DOHH2 (cell line): ENCODE measurements at regions not wholly inside any gene's neighbourhood (a gene's known extent, or its start where the extent isn't known, plus 50 kb on each side); places are given as distances from the start of the nearest gene placed in this dataset.

Experiments used
- H3F3A ChIP-seq: fragments of 200-600 bp; sonication (generic), shearing (Covaris generic); 2 replicates; pipeline ENCODE4 v1.6.0; 2016; ENCODE audit warnings: antibody characterized with exemption, mild to moderate bottlenecking; ENCODE audit not compliant: control insufficient read depth, insufficient read depth
- H3K27ac ChIP-seq: fragments of 200-600 bp; sonication (generic); 2 replicates; pipeline ENCODE4 v1.5.1; 2014; ENCODE audit warnings: low read depth, mild to moderate bottlenecking, low read length, moderate library complexity
- H3K27me3 ChIP-seq: fragments of 200-600 bp; sonication (generic); 2 replicates; pipeline ENCODE4 v1.6.1; 2014; ENCODE audit warnings: mild to moderate bottlenecking, low read length, mixed read lengths; ENCODE audit not compliant: control insufficient read depth
- H3K36me3 ChIP-seq: fragments of 200-600 bp; sonication (generic); 2 replicates; pipeline ENCODE4 v1.6.1; 2014; ENCODE audit warnings: mild to moderate bottlenecking, low read length, moderate library complexity, mixed read lengths; ENCODE audit not compliant: control insufficient read depth
- H3K4me1 ChIP-seq: fragments of 200-600 bp; sonication (generic); 2 replicates; pipeline ENCODE4 v1.6.1; 2014; ENCODE audit warnings: mild to moderate bottlenecking, low read length, mixed read lengths; ENCODE audit not compliant: control insufficient read depth
- H3K4me2 ChIP-seq: fragments of 200-600 bp; sonication (generic); 2 replicates; pipeline ENCODE4 v1.6.0; 2014; ENCODE audit warnings: mild to moderate bottlenecking, low read length, moderate library complexity
- H3K4me3 ChIP-seq: fragments of 200-600 bp; sonication (generic); 2 replicates; pipeline ENCODE4 v1.5.1; 2014; ENCODE audit warnings: mild to moderate bottlenecking, low read length, mixed read lengths
- H3K79me2 ChIP-seq: fragments of 200-600 bp; sonication (generic); 2 replicates; pipeline ENCODE4 v1.6.1; 2014; ENCODE audit warnings: mild to moderate bottlenecking, low read length, mixed read lengths; ENCODE audit not compliant: control insufficient read depth
- H3K9me2 ChIP-seq: fragments of 200-600 bp; sonication (generic); replicated peaks from 2 replicates; pipeline ENCODE4 v1.6.1; 2014; ENCODE audit warnings: mild to moderate bottlenecking, low read length, mixed read lengths; ENCODE audit not compliant: control insufficient read depth
- H3K9me3 ChIP-seq: fragments of 200-600 bp; sonication (generic); 2 replicates; pipeline ENCODE4 v1.6.1; 2014; ENCODE audit warnings: antibody characterized with exemption, low read length, mixed read lengths; ENCODE audit not compliant: control insufficient read depth, insufficient read depth
- H4K20me1 ChIP-seq: fragments of 200-600 bp; sonication (generic); 2 replicates; pipeline ENCODE4 v1.6.0; 2014; ENCODE audit warnings: low read depth, mild to moderate bottlenecking, antibody characterized with exemption, low read length, moderate library complexity; ENCODE audit not compliant: control insufficient read depth, insufficient read depth
- EZH2phosphoT487 ChIP-seq: fragments of 200-600 bp; sonication (generic); IDR thresholded peaks from 2 replicates; pipeline ENCODE4 v1.6.1; 2017; ENCODE audit warnings: borderline replicate concordance, mild to moderate bottlenecking, antibody characterized with exemption, low read length, moderate library complexity, mixed read lengths
- TF ChIP-seq, protein P1 (sequence below): fragments of 200-600 bp; sonication (generic); IDR thresholded peaks from one replicate; pipeline ENCODE4 v1.5.1; 2014; ENCODE audit warnings: antibody characterized with exemption, mild to moderate bottlenecking, low read depth, low read length; ENCODE audit not compliant: poor library complexity, severe bottlenecking

DNA sequence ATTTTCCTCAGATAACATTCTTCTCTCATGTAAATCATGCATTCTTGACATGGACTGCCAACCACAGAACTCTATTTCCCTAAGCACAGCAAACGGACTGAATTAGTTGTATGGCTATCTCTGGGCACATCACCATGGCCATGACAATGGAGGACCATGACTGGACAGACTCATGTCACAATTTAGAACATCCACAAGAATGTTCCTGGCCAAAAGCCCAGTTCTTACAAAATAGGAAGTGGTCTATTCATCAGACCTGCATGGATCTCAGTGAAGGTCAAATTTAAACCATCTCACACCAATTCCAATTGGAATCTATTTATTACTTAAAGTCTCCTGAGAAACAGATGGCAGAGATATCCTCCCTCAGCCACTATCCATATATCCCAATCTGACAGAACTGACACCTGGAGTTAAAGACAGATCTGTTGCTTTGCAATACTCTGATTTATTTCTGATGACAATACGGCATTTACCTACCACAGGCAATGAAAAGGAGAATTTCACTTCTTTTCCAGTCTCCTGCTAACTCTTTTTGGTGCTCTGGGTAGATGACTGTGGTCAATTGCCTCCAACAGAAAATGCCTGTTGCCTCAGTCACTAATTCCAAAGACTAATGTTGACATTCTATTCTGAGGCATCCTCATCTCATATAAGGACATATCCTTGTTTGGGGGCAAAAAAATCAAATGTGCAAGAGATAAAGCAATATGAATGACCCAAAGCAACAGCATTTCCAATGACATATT lies 254.8 kb downstream of the HTR7 start:
- Histone ChIP-seq H3K4me3 (no peak overlapping the region), H3K27me3 (no peaks in the 10 kb centered on the region), H3K79me2 (no peaks in the 10 kb centered on the region), H3K9me2 (no peaks in the 10 kb centered on the region), H3K4me1 (no peaks in the 10 kb centered on the region), H3F3A (no peaks in the 10 kb centered on the region), H3K27ac (no peak overlapping the region), H4K20me1 (no peaks in the 10 kb centered on the region), H3K9me3 (no peaks in the 10 kb centered on the region), H3K4me2 (no peak overlapping the region), H3K36me3 (no peaks in the 10 kb centered on the region)
- TF ChIP-seq, protein P1, sequence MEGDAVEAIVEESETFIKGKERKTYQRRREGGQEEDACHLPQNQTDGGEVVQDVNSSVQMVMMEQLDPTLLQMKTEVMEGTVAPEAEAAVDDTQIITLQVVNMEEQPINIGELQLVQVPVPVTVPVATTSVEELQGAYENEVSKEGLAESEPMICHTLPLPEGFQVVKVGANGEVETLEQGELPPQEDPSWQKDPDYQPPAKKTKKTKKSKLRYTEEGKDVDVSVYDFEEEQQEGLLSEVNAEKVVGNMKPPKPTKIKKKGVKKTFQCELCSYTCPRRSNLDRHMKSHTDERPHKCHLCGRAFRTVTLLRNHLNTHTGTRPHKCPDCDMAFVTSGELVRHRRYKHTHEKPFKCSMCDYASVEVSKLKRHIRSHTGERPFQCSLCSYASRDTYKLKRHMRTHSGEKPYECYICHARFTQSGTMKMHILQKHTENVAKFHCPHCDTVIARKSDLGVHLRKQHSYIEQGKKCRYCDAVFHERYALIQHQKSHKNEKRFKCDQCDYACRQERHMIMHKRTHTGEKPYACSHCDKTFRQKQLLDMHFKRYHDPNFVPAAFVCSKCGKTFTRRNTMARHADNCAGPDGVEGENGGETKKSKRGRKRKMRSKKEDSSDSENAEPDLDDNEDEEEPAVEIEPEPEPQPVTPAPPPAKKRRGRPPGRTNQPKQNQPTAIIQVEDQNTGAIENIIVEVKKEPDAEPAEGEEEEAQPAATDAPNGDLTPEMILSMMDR: no peak
- TF ChIP-seq EZH2phosphoT487: no peak

DNA sequence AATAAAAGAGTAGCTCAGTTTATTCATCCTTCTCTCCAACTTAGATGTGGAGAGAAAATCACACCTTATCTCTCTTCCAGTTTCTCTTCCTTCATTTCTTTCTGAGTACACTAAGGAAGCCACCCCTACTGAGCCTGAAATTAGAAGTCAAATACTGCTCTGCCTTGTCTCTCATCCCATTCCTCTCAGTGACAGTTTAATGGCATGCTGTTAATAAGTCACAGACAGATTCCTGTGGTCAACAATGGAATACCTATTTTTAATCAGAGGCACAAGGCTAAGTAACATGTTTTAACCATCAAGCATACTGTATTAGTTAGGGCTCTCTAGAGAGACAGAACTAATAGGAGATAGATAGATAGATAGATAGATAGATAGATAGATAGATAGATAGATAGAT lies 253.2 kb downstream of the HTR7 start:
- no peaks in the 10 kb centered on the region for H4K20me1 ChIP-seq
- no peak overlapping the region for H3K27ac ChIP-seq
- no peak overlapping the region for H3K4me2 ChIP-seq
- H3F3A ChIP-seq: no peaks in the 10 kb centered on the region
- no peaks in the 10 kb centered on the region for H3K4me1 ChIP-seq
- no peaks in the 10 kb centered on the region for H3K36me3 ChIP-seq
- no peaks in the 10 kb centered on the region for H3K9me2 ChIP-seq
- H3K79me2 ChIP-seq: no peaks in the 10 kb centered on the region
- no peak overlapping the region for H3K4me3 ChIP-seq
- TF ChIP-seq, protein P1: no peak
- no peak for TF ChIP-seq EZH2phosphoT487
- H3K27me3 ChIP-seq: no peaks in the 10 kb centered on the region
- no peaks in the 10 kb centered on the region for H3K9me3 ChIP-seq

DNA sequence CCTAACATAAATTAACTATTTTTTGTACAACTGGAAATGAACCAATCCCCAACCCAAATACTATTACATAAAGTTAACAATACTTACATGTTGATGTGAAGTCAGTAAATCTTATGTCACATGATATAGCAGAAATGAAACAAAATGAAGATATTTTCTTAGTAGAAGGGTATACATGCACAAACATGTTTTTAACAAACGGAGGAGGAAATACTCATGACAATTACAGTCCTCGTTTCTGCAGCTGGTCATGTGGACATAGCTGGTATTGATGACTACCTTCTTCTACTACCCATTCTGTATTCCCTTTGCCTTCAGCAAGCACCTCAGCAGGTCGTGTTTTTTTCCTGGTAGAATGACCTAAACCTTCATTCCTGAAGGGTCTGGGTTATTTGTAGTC lies 252.3 kb downstream of the HTR7 start:
- H3K36me3 ChIP-seq: no peaks in the 10 kb centered on the region
- TF ChIP-seq, protein P1: no peak
- no peak for TF ChIP-seq EZH2phosphoT487
- no peaks in the 10 kb centered on the region for H3K9me2 ChIP-seq
- no peak overlapping the region for H3K27ac ChIP-seq
- no peak overlapping the region for H3K4me2 ChIP-seq
- H3K4me3 ChIP-seq: no peak overlapping the region
- no peaks in the 10 kb centered on the region for H3K9me3 ChIP-seq
- no peaks in the 10 kb centered on the region for H3K79me2 ChIP-seq
- H3K4me1 ChIP-seq: no peaks in the 10 kb centered on the region
- no peaks in the 10 kb centered on the region for H3F3A ChIP-seq
- H3K27me3 ChIP-seq: no peaks in the 10 kb centered on the region
- H4K20me1 ChIP-seq: no peaks in the 10 kb centered on the region
